HL-60 (cell line): ENCODE measurements at regions not wholly inside any gene's neighbourhood (a gene's known extent, or its start where the extent isn't known, plus 50 kb on each side); places are given as distances from the start of the nearest gene placed in this dataset.

ENCODE experiments used
- CTCF ChIP-seq: IDR thresholded peaks from one replicate; pipeline ENCODE4 v1.5.1; 2011; ENCODE audit warnings: low read length, control low read depth, inconsistent platforms; ENCODE audit not compliant: insufficient read depth
- POLR2AphosphoS5 ChIP-seq: IDR thresholded peaks from 2 replicates; pipeline ENCODE4 v1.6.1; 2012; ENCODE audit warnings: low read depth
- REST ChIP-seq: IDR thresholded peaks from 2 replicates; pipeline ENCODE4 v1.6.1; 2012; ENCODE audit warnings: low read depth; ENCODE audit not compliant: insufficient replicate concordance

GRCh38 chr3:180548050-180548449 is 53.9 kb upstream of the TTC14 start:
- TF ChIP-seq CTCF: no peak
- no peak for TF ChIP-seq POLR2AphosphoS5
- no peak for TF ChIP-seq REST
